ENCODE measurements at regions not wholly inside any gene's neighbourhood (a gene's known extent, or its start where the extent isn't known, plus 50 kb on each side); places are given as distances from the start of the nearest gene placed in this dataset.

DNA sequence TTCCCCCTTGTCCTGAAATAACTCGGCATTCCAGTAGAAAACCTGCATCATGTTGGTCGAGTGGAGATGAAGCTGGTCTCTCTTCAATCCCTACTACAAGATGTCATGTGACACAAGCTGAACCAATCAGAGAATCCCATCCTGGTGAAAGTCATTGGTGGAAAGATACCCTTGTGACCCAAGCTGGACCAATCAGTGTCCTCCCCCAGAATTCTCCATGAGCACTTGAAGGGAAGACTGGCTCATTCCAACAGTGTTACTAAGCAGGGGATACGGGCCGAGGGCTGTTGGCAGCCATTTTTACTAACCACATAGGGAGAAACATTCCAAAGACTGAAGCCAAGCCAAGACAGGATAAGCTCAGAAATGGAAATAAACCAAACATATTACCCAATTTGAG, 298.3 kb downstream of the ICOS start:
- no peak for DNase-seq (ENCODE audit: low read depth)
- TF ChIP-seq, protein P1, sequence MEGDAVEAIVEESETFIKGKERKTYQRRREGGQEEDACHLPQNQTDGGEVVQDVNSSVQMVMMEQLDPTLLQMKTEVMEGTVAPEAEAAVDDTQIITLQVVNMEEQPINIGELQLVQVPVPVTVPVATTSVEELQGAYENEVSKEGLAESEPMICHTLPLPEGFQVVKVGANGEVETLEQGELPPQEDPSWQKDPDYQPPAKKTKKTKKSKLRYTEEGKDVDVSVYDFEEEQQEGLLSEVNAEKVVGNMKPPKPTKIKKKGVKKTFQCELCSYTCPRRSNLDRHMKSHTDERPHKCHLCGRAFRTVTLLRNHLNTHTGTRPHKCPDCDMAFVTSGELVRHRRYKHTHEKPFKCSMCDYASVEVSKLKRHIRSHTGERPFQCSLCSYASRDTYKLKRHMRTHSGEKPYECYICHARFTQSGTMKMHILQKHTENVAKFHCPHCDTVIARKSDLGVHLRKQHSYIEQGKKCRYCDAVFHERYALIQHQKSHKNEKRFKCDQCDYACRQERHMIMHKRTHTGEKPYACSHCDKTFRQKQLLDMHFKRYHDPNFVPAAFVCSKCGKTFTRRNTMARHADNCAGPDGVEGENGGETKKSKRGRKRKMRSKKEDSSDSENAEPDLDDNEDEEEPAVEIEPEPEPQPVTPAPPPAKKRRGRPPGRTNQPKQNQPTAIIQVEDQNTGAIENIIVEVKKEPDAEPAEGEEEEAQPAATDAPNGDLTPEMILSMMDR (IDR thresholded peaks at IDR 0.05; ENCODE audit: insufficient read depth, low read length, poor library complexity, severe bottlenecking) = no peak
- no peaks in the 10 kb centered on the region for H3K27me3 ChIP-seq (ENCODE audit: control insufficient read depth, insufficient read depth, low read length)
- no peaks in the 10 kb centered on the region for H3K36me3 ChIP-seq (ENCODE audit: control insufficient read depth, insufficient read depth, low read length)
- no peak overlapping the region for H3K4me3 ChIP-seq (ENCODE audit: low read depth, low read length)

DNA sequence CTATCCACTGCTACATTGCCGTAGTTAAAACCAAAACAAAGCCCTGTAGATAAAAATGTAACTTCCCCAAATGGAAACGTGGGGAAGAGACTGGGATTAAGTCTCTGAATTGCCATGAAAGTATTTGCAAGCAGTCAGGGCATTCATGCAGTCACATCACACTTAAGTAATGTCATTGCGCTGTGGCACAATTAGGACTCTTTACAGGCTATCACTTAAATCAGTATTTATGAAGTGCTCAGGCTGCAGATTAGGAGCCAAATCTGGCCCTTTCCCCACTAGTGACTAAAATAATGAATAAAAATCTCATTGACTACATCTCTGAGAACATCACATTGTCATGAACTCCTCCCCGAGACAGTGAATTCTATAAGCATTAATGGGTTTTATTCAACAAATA, 300.9 kb downstream of the ICOS start:
- Histone ChIP-seq H3K36me3 (ENCODE audit: control insufficient read depth, insufficient read depth, low read length) (no peaks in the 10 kb centered on the region), H3K4me3 (ENCODE audit: low read depth, low read length) (no peak overlapping the region), H3K27me3 (ENCODE audit: control insufficient read depth, insufficient read depth, low read length) (no peaks in the 10 kb centered on the region)
- TF ChIP-seq, protein P1 (IDR thresholded peaks at IDR 0.05; ENCODE audit: insufficient read depth, low read length, poor library complexity, severe bottlenecking) = no peak
- DNase-seq (ENCODE audit: low read depth) = no peak

GRCh38 chr2:204239411-204240165, 303.0 kb downstream of the ICOS start:
- H3K36me3 ChIP-seq (ENCODE audit: control insufficient read depth, insufficient read depth, low read length) = no peaks in the 10 kb centered on the region
- DNase-seq (ENCODE audit: low read depth) = no peak
- H3K4me3 ChIP-seq (ENCODE audit: low read depth, low read length) = no peak overlapping the region
- no peaks in the 10 kb centered on the region for H3K27me3 ChIP-seq (ENCODE audit: control insufficient read depth, insufficient read depth, low read length)
- TF ChIP-seq, protein P1 (IDR thresholded peaks at IDR 0.05; ENCODE audit: insufficient read depth, low read length, poor library complexity, severe bottlenecking) = no peak

DNA sequence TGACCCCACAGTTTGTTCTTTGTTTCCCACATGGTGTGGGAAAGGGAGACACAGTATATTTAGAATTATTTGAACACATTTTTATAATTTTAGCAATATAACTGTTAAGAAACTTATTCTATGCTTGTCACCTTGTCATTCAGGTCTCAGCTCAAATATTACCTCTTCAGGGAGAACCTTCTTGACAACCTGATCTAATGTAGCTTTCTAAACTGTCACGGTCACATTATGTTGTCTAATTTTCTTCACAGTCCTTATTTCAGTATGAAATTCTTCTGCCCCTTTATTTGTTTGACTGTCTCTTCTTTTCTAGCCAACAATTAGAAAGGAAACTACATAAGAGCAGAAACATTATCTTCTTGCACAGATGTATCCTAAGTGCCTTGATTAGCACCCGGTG, 304.3 kb upstream of the PARD3B start:
- TF ChIP-seq, protein P1 (IDR thresholded peaks at IDR 0.05; ENCODE audit: insufficient read depth, low read length, poor library complexity, severe bottlenecking) = no peak
- Histone ChIP-seq H3K27me3 (ENCODE audit: control insufficient read depth, insufficient read depth, low read length) (no peaks in the 10 kb centered on the region), H3K4me3 (ENCODE audit: low read depth, low read length) (no peak overlapping the region), H3K36me3 (ENCODE audit: control insufficient read depth, insufficient read depth, low read length) (no peaks in the 10 kb centered on the region)
- no peak for DNase-seq (ENCODE audit: low read depth)

DNA sequence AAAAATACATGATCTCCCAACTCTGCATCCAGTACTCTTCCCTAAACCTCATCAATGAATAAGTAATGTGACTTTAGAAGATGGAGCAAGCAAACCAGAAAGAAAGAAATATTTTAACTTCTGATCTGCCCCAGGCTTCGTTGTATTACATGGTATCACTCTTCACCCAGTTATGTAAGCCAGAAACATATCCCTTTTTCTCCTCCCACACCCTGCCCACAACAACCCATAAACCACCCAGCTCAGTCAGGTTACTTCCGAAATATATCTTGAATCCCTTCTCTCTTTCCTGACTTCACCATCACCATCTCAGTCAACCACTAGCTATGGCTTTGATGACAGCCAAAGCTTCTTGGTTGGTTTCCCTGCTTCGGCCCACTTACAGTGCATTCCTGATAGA, 295.8 kb upstream of the PARD3B start:
- Histone ChIP-seq H3K27me3 (ENCODE audit: control insufficient read depth, insufficient read depth, low read length) (no peaks in the 10 kb centered on the region), H3K4me3 (ENCODE audit: low read depth, low read length) (no peak overlapping the region)
- TF ChIP-seq, protein P1 (IDR thresholded peaks at IDR 0.05; ENCODE audit: insufficient read depth, low read length, poor library complexity, severe bottlenecking) = no peak

DNA sequence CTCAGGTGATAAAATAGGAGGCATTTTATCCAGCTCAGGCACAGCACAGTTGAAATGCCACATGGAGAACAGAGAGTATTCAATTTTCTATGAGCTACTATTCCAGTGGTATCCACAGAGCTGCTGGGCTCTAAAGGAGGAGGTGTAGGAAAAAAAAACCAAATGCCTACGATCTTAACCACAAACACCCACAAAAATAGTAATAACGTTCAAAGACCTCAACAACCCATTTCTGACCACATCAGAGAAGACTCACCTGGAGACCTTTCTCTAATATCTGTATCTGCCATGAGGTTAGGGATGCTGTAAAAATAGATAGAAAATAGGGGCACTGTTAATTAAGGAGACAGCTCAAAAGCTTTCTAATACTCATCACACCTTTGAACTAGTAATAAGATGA, 294.6 kb upstream of the PARD3B start:
- no peaks in the 10 kb centered on the region for H3K36me3 ChIP-seq (ENCODE audit: control insufficient read depth, insufficient read depth, low read length)
- no peak overlapping the region for H3K4me3 ChIP-seq (ENCODE audit: low read depth, low read length)
- TF ChIP-seq, protein P1 (IDR thresholded peaks at IDR 0.05; ENCODE audit: insufficient read depth, low read length, poor library complexity, severe bottlenecking) = no peak
- DNase-seq (ENCODE audit: low read depth) = no peak
- H3K27me3 ChIP-seq (ENCODE audit: control insufficient read depth, insufficient read depth, low read length) = no peaks in the 10 kb centered on the region

More for the DNA sequence above, 295.8 kb upstream of the PARD3B start:
- no peaks in the 10 kb centered on the region for H3K36me3 ChIP-seq (ENCODE audit: control insufficient read depth, insufficient read depth, low read length)
- no peak for DNase-seq (ENCODE audit: low read depth)
